MCF 10A (cell line): ENCODE measurements at regions not wholly inside any gene's neighbourhood (a gene's known extent, or its start where the extent isn't known, plus 50 kb on each side); places are given as distances from the start of the nearest gene placed in this dataset.
A peak's percentile ranks its signal among the peaks of the same experiment; 100 is the strongest.

Experiments used
- BruUV-seq: library from RNA; stranded (reverse); fragments of 400-500 nt; replicated peaks from 2 replicates; lab custom pipeline; 2021; lab: Mats Ljungman, UMichigan
- CTCF ChIA-PET: fragments of 300-600 bp; sonication (Branson Sonifier 250); formaldehyde crosslinking; extraction: SDS; loops from one replicate; lab custom pipeline; 2021; ENCODE audit warnings: antibody characterized with exemption, inconsistent platforms; lab: Yijun Ruan, JAX
- POLR2A ChIA-PET: fragments of 300-600, 350-650 bp; sonication (Branson Sonifier 250); formaldehyde crosslinking; extraction: SDS; loops from one replicate; lab custom pipeline; 2020; ENCODE audit warnings: antibody characterized with exemption, inconsistent platforms; lab: Yijun Ruan, JAX
- DNase-seq: peaks from one replicate; pipeline ENCODE4 v3.0.0-alpha.2; 2018; ENCODE audit not compliant: unreplicated experiment
- H3K27ac Mint-ChIP-seq: one replicate; pipeline ENCODE4 v1.8.0; 2022; ENCODE audit warnings: mild to moderate bottlenecking, low read depth, mixed read lengths; ENCODE audit not compliant: unreplicated experiment
- H3K27me3 Mint-ChIP-seq: one replicate; pipeline ENCODE4 v1.8.0; 2022; ENCODE audit warnings: mixed read lengths; ENCODE audit not compliant: insufficient read depth, unreplicated experiment
- H3K36me3 Mint-ChIP-seq: one replicate; pipeline ENCODE4 v1.8.0; 2022; ENCODE audit warnings: mild to moderate bottlenecking, moderate library complexity, mixed read lengths; ENCODE audit not compliant: insufficient read depth, unreplicated experiment
- H3K4me1 Mint-ChIP-seq: one replicate; pipeline ENCODE4 v1.8.0; 2022; ENCODE audit warnings: mixed read lengths; ENCODE audit not compliant: insufficient read depth, unreplicated experiment
- H3K4me3 Mint-ChIP-seq: one replicate; pipeline ENCODE4 v1.8.0; 2022; ENCODE audit warnings: mild to moderate bottlenecking, moderate library complexity, mixed read lengths; ENCODE audit not compliant: unreplicated experiment
- H3K9me3 Mint-ChIP-seq: one replicate; pipeline ENCODE4 v1.8.0; 2022; ENCODE audit warnings: mixed read lengths; ENCODE audit not compliant: unreplicated experiment
- intact Hi-C: fragments of 100-400 bp; cut with micrococcal nuclease; formaldehyde crosslinking; loops from 2 replicates; pipeline ENCODE4 v1.14.1; 2022
- TF ChIP-seq, protein P1 (sequence below): fragments of 200-600 bp; IDR thresholded peaks from one replicate; pipeline ENCODE4 v1.8.0; 2022; ENCODE audit warnings: antibody characterized with exemption, mild to moderate bottlenecking; ENCODE audit not compliant: unreplicated experiment

DNA sequence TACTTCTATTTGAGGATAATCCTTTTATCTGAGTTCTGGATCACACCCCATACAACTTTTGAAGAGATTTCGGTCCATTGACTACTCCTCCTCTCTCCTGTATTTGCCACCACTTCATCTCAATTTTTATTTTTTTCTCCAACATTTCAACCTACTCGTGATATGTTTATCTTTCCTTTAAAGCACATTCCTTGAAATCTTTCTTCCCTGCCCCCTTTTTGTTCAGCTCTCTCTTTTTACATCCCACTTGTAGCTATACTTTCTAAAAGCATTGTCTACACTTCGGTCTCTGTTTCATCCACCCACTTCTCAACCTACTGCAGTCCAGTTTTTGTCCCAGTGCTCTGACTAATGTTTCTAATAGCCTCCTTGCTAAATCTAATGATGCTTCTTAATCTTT, 299.4 kb downstream of the PSAT1 start:
- DNase-seq, result no peak
- Mint-ChIP-seq H3K4me1 (peaks cover 5% of the 10 kb centered on the region), H3K27ac (no peak overlapping the region), H3K4me3 (no peak overlapping the region), H3K36me3 (no peaks in the 10 kb centered on the region), H3K9me3 (no peaks in the 10 kb centered on the region), H3K27me3 (no peaks in the 10 kb centered on the region)
- intact Hi-C loops, result no loop called here
- BruUV-seq, result no TSS peak
- TF ChIP-seq, protein P1, sequence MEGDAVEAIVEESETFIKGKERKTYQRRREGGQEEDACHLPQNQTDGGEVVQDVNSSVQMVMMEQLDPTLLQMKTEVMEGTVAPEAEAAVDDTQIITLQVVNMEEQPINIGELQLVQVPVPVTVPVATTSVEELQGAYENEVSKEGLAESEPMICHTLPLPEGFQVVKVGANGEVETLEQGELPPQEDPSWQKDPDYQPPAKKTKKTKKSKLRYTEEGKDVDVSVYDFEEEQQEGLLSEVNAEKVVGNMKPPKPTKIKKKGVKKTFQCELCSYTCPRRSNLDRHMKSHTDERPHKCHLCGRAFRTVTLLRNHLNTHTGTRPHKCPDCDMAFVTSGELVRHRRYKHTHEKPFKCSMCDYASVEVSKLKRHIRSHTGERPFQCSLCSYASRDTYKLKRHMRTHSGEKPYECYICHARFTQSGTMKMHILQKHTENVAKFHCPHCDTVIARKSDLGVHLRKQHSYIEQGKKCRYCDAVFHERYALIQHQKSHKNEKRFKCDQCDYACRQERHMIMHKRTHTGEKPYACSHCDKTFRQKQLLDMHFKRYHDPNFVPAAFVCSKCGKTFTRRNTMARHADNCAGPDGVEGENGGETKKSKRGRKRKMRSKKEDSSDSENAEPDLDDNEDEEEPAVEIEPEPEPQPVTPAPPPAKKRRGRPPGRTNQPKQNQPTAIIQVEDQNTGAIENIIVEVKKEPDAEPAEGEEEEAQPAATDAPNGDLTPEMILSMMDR, result no peak
- POLR2A ChIA-PET, result no interaction called here
- CTCF ChIA-PET, result interaction anchor here (0.6 kb wide), 1 partner anchor 697 kb away, joined by 3 read pairs; no protein-coding TSS in a partner anchor

DNA sequence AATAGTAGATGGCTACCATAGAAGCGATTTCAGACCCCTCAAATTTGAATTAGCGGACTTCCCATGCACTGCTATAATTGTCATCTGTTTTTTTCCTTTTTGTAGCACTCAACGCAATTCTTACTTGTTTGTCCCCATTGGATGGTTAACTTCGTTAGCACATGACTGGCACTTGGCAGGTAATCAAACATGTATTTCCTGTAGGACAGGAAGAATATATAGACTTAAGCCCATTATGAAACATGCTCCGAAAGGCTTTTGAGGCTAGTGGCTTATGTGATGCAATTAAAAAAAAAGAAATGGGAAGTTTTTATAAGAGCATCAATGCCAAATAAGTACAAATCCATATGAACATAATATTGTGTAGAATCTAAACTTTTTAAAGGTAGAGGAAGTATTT, 301.2 kb downstream of the PSAT1 start:
- H3K4me3 Mint-ChIP-seq, result no peak overlapping the region
- H3K9me3 Mint-ChIP-seq, result no peaks in the 10 kb centered on the region
- H3K36me3 Mint-ChIP-seq, result no peaks in the 10 kb centered on the region
- no TSS peak for BruUV-seq
- H3K27me3 Mint-ChIP-seq, result no peaks in the 10 kb centered on the region
- no peak for DNase-seq
- no peaks in the 10 kb centered on the region for H3K4me1 Mint-ChIP-seq
- CTCF ChIA-PET, result interaction anchor here (0.6 kb wide), 1 partner anchor 31 kb away, joined by 3 read pairs; no protein-coding TSS in a partner anchor
- POLR2A ChIA-PET, result no interaction called here
- TF ChIP-seq, protein P1, result no peak
- H3K27ac Mint-ChIP-seq, result no peak overlapping the region
- intact Hi-C loops, result no loop called here

DNA sequence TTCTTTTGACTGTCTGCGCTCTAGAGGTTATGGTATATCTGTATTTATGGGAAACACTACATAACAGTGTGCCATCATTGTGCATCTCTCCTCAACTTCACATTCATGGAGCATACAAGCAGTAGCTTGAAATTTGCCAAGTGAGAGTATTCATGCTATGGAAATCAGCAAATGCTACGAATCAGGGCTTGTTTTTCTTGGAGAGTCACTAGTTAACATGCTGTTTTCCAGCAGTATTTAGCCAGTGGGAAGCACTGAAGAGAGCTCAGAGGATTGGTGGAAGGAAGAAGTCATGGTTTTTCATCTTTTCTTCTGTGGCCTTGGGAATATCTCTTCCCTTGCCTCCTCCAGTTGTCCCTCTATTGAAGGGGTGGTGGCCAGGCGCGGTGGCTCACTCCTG, 303.0 kb downstream of the PSAT1 start:
- TF ChIP-seq, protein P1, result no peak
- Mint-ChIP-seq H3K27me3 (no peaks in the 10 kb centered on the region), H3K27ac (no peak overlapping the region), H3K4me1 (no peaks in the 10 kb centered on the region), H3K4me3 (no peak overlapping the region), H3K9me3 (no peaks in the 10 kb centered on the region), H3K36me3 (no peaks in the 10 kb centered on the region)
- intact Hi-C loops, result loop anchor here (5.0 kb wide), 2 partner anchors 657 to 972 kb away; partner anchors contain the start of gene TLE4
- BruUV-seq, result no TSS peak
- ChIA-PET POLR2A (interaction anchor here (0.7 kb wide), 1 partner anchor 529 kb away, joined by 4 read pairs; no protein-coding TSS in a partner anchor), CTCF (interaction anchor here (0.6 to 1.8 kb wide), 5 partner anchors 8 to 963 kb away, joined by 3 to 7 read pairs (median 5); no protein-coding TSS in a partner anchor)
- DNase-seq, result no peak

DNA sequence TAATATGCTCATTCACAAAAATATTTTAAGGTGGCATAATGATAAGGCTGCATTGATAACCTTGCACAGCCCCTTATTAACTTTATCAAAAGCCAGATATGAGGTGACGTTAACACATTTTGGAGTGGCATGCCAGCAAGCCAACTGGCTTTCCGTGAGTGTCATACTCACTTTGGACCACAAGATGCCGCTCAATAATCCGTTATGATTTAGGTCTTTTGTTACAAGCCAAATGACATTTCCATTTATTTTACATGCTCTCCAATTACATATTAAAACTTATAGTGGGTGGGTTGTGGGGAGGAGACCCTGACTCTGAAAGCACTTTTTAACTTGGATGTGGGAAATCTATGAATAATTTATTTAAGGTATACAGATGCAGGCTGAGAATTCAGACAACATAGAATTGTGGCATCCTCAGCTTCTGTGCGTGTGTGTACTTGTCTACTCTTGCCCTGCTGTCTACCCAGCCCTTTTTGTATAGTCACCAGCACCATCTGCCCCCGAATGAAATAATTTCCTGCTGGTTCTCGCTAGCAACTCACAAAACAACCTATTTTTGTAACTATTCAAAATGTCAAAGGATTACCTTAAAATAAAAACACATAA, 305.1 kb downstream of the PSAT1 start:
- CTCF ChIA-PET, result interaction anchor here (0.6 to 3.4 kb wide), 19 partner anchors 9 to 889 kb away, joined by 3 to 15 read pairs (median 4); no protein-coding TSS in a partner anchor
- H3K27ac Mint-ChIP-seq, result no peak overlapping the region

More for the DNA sequence above, 305.1 kb downstream of the PSAT1 start:
- no peaks in the 10 kb centered on the region for H3K4me1 Mint-ChIP-seq
- intact Hi-C loops, result loop anchor here (1.0 to 5.0 kb wide), 6 partner anchors 163 to 970 kb away; partner anchors contain the start of gene TLE4
- DNase-seq, result peak; percentile 67
- no peak overlapping the region for H3K4me3 Mint-ChIP-seq
- no peaks in the 10 kb centered on the region for H3K27me3 Mint-ChIP-seq
- H3K9me3 Mint-ChIP-seq, result no peaks in the 10 kb centered on the region
- TF ChIP-seq, protein P1, result peak; percentile 82
- BruUV-seq, result no TSS peak
- H3K36me3 Mint-ChIP-seq, result no peaks in the 10 kb centered on the region
- POLR2A ChIA-PET, result interaction anchor here (0.7 kb wide), 1 partner anchor 12 kb away, joined by 4 read pairs; no protein-coding TSS in a partner anchor
